ENCODE measurements at regions not wholly inside any gene's neighbourhood (a gene's known extent, or its start where the extent isn't known, plus 50 kb on each side); places are given as distances from the start of the nearest gene placed in this dataset.

DNA sequence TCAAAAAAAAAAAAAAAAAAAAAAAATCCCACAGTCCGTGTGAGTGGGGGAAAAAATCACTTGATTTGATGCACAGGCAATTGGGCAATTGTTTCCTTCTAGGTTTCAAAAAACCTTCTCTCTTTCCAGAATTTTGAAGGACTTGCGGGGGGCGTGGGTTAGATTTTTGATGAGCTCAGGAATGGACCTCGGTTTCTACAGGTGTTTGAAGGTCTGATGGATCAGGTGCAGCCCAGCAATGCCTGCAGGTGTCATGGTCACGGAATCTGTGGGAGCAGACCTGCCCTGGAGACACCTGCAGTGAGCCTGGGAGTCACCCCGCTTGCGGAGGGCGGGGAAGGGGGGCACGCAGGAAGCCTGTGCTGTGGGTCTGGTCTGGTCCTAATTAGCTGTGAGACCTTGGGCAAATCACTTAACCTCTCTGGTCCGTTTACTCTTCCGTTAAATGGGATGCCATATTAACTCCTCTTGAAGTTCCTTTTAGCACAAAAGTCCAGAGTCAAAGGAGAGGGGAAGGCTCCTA, 174.2 kb downstream of the IRF8 start:
- no peak for TF ChIP-seq POLR2A (IDR thresholded peaks at IDR 0.05; ENCODE audit: low read depth, low read length)
- no peak for TF ChIP-seq POLR2AphosphoS5 (IDR thresholded peaks at IDR 0.05; ENCODE audit: low read depth, low read length)
- no peak for TF ChIP-seq POU2F2 (IDR thresholded peaks at IDR 0.05; ENCODE audit: low read depth, low read length)
